ENCODE measurements at regions not wholly inside any gene's neighbourhood (a gene's known extent, or its start where the extent isn't known, plus 50 kb on each side); places are given as distances from the start of the nearest gene placed in this dataset.

DNA sequence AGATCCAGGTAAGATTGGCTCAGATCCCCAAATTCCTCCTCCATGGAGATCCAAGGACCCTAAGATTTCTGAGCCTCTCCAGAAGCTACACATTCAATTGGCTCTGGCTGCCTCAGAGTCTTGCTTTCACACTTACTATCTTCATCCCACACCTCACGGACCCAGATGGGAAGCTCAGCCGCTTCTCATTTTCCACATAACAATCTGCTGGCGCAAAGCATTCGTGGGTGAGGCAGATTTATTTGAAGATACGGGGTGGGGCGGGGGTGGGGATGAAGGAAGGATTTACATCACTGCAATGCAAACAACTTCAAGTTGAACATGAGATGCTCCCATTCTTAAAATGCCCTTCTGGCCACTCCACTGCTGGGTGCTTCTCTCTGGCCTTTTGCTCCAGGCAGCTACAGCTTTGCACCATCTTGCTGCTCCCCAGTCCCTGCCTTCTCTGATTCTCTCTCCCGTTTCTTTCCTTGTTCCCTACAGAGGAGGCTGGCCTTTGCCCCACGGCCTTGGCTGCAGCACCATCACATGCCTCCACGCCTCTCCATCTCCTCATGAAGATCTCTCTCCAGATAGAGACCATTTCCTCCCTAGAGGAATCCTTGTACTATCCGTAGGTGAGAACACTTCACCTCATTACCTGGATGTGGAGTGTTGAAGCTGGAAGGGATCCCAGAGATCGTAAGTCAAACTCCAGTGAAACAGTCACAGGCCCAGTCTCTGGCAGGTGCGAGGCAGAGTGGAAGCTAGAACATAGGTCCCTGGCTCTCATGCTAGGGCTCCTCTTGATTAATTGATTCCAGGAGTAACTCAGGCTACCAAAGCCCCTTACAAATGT, 175.9 kb downstream of the RPLP1 start:
- no peak for DNase-seq

DNA sequence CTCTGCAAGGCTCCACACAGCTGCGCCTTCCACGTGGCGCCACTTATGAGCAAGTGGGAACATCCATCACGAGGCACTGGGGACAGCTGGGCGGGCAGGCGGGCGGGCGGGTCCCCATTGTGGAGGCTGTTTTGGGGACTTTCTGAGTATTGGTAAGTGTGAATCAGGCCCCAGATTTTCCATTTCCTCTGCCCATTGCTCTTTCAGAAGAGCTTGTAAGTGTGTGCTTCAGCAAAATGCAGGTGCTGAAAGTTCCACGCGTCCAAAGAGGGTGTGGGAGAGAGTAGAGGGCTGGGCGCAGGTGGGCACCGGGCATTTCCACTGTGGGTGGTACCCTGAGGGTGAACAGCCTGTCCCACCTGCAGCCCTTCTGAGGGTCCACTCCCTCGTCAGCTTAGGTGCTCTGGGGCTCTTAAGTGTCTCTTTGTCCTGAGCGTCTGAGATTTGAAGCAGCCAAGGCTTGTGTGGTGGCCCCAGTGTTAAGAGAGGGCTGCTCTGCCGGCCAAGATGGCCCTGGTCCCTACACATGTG, 177.1 kb downstream of the RPLP1 start:
- no peak for DNase-seq

DNA sequence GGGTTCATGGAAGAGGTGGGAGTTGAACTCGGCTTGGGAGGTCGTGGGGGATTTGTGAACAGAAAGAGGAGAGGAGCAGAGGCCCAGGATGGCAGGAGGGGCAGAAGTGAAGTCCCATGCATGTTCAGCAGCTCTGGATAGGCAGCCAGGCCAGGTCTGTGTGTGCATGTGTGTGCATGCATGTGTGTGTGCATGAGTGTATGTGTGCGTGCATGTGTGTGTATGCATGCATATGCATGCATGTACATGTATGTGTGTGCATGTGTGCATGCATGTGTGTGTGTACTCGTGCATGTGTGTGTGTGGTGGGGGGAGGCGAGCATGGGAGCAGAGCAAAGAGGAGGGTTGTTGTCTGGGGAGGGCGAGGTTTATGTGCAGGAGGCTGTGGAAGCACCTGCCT, 178.4 kb downstream of the RPLP1 start:
- no peak for DNase-seq

DNA sequence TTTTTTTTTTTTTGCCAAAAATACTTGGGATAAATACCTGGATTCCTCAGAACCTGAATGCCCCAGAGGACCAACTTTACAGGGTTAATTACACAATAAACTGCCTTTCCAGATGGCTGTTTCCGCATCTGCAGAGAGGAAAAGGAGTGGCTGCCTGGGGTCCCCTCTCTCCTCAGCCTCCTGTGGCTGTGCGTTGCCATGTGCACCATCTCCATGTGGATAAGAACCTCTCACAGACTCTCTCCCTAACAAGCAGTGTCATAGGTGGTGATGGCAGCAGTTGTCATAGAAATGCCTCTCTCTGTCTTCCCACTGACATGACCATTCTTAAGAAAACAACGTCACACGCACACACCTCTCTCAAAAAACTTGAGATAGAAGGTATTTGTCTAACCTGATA, 179.4 kb downstream of the RPLP1 start:
- no peak for DNase-seq

DNA sequence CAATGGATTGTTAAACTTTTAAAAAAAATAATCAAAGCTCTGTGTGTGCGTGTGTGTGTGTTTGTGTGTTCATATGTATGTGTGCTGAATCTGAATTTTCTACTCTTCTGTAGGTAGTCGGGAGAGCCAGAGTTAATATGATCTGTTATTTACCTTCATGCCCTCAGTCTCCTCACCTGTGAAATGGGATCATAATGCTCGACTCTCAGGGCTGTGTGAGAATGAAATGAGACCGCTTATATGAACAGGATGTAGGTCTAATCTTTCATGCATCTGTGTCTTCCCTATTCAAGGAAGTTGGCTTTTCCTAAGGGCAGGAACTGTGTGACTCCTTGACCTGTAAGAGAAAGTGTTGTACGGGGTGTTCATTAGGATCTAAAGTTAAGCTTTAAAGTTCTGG, 182.2 kb downstream of the RPLP1 start:
- no peak for DNase-seq

DNA sequence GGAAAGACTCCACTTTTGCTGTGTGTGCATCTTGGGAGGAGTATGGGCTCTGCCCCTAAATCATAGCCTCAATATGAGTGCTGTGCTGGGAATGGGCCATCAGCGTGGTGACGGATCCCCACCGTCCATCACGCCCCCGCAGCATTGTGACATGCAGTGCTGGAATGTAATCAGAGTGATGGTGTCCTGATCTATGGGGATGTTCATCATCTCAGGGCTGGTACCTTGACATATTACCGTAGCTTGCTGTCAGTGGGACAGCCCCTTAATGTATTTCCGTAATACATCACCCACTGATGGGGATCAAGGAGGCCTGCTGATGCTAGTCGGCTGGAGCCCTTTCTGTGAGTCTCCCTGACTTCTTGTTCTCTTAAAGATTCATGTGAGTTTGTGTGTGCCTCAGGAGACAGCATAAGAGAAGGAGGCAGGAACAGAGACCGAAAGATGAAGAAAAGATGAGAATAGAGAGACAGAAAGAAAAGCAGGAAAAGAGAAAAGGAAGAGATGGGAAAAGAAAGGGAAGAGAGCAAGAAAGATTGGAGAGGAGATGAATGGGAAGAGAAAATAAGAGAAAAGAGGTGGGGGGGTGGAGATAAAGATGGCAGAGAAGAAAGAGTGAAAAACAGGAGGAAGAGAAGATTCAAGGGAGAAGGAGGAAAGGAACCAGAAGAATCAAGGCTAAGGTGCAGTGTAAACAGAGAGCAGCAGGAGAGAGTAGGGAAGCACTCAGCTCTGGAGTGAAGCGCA, 183.7 kb downstream of the RPLP1 start:
- no peak for DNase-seq

DNA sequence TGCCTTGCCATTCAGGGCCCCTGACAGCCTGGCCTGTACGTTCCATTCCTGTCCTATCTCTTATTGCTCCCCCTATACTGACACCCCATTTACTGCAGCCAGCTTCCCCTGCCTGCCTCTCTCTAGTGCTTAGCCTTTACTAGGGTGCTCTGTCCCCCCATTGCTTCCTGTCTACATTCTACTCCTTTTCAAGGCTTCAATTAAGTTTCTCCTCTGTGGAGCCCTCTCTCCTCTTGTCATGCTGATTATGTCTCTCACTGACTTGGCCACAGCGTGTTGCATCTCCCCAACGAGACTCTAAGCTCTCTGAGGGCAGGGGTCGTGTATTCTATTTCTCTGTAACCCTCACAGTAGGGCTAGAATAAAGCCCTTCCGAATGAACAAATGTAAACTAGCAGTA, 185.2 kb downstream of the RPLP1 start:
- DNase-seq = no peak

DNA sequence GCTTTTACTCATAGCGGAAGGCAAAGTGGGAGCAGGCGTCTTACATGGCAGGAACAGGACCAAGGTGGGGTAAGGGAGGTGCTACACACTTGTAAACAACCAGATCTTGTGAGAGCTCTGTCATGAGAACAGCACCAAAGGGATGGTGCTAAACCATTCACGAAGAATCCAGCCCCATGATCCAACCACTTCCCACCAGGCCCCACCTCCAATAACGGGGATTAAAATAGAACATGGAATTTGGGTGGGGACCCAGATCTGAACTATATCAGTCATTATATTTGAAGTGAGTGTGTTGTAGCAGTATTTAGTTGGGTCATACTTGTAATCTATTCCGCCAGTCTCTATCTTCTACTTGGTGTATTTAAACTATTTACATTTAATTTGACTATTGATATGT, 190.9 kb downstream of the RPLP1 start:
- DNase-seq = no peak

DNA sequence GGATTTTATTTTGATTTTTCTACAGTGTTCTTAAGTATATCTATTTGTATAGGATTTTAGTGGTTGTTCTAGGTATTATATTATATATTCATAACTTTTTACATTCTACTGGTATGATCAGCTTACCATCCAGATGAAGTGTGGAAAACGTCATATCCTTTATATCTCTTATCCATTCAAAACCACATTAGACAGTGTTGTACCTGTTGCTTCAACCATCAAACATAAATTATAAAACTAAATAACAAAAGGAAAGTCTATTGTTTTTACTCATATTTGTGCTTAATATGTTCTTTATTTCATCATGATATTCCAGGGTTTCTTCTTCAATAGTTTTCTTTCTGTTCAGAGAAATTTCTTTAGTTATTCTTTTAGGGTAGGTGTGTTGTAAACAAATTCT, 191.4 kb downstream of the RPLP1 start:
- DNase-seq = no peak

DNA sequence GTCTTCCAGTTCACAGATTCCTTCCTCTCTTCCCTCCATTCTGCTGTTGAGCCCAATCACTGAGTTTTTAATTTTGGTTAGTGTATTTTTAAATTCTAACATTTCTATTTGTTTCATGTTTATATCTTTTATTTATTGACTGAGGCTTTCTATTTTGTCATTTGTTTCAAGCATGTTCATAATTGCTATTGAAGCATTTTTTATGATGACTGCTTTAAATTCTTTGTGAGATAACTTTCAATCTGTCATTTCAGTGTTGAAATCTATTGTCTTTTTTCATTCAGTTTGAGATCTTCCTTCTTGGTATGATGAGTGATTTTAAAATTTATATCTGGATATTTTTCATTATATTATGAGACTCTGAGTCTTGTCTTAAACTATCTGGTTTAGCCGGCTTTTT, 192.3 kb downstream of the RPLP1 start:
- DNase-seq = no peak

DNA sequence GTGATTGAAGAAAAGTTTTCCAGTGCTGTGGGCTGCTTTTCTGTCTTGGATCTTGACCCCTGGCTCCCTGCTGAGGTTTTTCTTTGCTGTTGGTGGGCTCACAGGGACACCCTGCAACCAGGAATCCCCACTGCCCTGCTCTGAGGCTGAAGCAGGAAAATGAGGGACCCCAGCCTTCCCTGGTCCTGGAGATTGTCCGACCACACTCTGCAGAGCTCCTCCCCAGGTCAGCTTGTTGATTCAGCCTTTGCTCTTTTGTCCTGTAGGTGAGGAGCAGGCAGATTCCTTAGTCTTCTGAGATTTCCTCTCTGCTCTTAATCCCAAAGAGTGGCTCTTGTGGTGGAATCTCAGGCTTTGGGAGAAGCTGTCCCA, 194.5 kb downstream of the RPLP1 start:
- DNase-seq = no peak

DNA sequence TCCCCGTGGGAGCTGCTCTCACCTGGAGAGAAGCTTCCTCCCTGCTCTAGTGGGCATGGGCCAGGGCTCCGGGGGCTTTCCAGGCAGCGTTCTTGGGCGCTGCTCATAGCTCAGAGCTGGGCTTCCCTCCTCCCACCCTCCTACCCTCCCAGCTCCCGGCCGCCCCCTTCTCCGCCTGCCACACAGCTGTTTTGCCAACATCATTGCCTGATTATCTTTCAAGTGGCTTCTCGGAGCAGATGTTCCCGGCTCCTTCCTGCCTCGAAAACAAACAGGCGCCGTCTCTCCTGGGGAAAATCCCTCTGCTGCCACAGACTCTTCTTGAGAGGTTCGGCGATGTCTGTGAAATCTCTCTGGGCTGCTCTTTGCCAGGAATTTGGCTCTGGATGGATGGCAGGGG, 195.6 kb downstream of the RPLP1 start:
- DNase-seq = no peak

DNA sequence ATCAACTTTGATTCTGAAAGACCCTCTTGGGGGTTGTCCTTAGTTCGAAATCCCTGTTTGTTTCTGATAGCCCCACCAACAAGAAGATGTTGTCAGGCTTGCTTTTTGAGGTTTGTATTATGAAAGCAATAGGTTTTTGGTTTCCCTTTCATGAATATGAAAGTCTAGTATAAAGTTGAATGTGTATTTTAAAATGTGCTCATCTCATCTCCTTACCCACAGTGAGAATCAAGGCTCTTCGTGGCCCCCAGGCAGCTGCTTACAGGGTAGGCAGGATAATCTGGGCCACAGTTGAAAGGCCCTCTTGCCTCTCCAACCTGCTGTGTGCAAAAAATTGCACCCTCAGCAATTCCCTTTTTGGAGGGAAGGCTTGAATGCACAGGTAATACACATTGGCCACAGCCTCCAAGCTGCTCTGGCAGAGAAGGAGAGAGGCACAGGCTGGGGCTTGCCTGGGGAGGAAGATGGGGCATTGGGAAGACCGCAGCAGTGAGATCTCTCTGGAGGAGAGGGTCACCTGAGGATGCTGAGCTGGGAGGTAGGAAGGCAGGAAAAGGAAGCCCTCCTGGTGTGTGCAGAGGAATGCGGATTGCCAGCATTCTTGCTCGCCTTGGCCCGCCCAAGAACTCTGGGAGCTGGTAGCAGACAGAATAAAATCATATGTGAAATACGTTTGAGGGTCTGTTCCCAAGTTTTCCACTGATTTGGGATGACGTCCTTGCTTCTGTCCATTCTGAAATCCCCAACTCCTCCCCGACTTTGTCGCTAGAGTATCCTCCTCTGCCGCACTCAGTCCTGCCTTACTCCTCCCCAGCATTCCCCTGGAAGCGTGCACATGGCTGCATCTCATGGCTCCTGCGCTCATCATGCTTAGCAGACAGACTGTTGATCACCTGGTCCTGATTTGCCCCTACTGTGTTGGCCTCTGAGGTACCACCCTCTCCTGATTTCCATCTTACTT, 196.4 kb downstream of the RPLP1 start:
- no peak for DNase-seq

DNA sequence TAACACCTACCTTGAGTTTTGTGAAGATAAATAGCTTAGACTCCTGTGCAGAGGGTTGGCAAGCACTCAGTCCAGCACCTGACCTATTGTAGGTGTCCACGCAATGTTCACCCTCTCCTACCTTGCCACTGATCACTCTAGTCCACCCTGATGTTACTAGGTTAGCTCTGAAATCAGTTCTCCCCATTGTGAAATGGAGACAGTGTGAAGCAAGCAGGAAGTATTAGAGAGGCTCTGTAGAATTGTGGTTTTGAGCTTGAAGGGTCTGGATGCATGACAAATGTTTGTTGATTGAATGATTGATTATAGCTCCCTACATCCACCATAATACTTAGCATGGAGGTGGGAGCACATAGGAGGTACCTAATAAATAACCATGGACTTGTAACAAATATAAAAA, 199.7 kb downstream of the RPLP1 start:
- DNase-seq = no peak

DNA sequence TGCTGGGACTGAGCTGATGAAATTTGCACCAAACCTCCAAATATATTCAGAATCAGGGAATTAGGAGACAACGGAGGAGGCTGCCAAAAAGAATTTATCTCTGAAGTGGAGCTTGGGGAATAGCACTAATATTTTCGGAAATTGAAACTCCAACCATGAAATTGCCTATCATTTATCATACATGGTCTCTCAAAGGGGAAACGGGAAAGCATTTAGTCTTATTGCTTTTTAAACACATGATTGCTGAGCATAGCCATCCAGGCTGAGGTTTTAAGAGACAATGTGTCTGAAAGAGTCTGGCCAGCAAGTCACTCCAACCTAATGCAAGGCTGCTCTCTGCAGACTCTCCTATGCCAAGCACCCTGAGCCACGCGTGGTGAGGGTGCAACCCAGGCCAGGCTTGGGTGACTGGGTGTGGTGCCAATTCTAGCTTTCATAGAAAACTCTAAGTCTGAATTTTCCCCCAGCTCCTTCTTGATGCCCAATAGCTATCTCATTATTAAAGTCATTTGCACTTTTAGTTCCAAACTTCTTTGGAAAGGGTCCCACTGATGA, 200.2 kb downstream of the RPLP1 start:
- no peak for DNase-seq

DNA sequence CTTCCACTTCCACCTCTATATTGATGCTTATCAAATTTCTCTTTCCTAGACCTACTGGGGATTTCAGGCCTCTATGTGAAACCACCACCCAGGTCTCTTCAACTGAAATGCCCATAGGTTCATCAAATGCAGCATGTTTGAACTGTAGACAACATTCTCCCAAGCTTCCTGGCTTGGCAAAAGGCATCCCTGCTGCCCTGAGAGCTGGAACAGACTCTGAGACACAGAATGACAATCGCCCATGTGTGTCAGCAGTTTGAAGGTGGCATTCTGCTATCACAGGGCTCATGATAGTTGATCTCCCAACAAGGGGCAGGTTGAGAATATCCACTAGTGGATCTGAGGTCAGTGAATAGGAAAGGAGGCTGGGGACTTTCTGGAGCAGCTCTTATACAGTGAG, 200.7 kb downstream of the RPLP1 start:
- no peak for DNase-seq

DNA sequence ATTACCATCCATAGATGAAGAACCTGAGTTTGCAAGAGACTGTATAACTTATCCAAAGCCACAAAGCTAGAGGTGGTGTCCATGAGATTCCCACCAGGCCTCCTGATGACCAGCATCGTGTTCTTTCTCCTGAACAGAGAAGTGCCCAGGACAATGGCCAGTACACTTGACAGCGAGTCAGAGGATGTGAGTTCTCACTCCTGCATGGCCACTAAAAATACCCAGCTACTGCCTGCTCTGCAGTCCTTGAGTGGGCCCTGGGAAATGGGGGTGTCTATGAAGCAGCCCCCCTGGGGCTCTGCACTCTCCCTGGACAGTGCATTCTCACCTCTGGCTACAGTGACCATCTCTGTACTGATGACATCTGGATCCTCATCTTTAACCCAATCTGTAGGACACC, 201.2 kb downstream of the RPLP1 start:
- DNase-seq = no peak

DNA sequence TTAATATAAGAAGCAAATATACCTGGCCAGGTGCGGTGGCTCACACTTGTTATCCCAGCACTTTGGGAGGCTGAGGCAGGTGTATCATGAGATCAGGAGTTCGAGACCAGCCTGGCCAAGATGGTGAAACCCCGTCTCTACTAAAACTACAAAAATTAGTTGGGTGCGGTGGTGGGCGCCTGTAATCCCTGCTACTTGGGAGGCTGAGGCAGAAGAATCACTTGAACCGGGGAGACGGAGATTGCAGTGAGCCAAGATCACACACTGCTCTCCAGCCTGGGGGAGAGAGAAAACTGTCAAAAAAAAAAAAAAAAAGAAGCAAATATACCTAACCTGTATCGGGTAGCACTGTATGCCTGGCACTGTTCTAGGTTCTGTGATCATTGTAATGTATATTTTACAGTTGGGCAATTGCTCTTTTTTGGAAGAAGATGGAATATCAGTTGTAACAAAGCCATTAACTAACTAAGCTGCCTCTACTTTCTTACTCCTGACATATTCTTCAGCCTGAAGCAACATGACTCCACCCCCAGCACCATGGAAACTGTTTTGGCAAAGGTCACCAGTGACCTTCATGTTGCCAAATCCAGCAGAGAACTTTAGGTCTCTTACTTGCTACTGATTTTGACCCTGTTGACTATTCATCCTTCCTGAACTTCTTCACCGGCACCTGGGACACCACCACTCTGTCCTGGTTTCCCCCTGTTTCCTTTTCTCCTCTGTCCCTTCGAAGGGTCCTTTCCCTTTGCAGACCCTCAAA, 203.8 kb downstream of the RPLP1 start:
- no peak for DNase-seq

DNA sequence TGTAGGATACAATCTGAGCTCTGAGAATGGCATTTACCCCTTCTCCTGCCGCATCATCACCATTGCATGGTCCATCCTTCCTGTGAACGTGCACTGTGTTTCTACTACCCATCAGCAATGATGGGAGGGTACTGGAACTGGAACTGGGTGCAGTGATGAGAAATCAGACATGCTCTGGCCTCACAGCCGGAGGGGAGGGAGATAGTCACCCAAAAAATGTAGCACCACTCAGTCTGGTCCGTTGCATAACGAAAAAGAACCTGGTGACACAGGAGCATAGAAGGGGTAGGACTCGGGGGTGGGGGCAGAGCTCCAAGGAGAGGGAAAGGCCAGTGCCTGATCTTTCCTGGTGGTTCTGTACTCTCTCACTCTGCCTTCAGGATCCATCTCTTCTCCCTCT, 205.0 kb downstream of the RPLP1 start:
- DNase-seq = no peak

DNA sequence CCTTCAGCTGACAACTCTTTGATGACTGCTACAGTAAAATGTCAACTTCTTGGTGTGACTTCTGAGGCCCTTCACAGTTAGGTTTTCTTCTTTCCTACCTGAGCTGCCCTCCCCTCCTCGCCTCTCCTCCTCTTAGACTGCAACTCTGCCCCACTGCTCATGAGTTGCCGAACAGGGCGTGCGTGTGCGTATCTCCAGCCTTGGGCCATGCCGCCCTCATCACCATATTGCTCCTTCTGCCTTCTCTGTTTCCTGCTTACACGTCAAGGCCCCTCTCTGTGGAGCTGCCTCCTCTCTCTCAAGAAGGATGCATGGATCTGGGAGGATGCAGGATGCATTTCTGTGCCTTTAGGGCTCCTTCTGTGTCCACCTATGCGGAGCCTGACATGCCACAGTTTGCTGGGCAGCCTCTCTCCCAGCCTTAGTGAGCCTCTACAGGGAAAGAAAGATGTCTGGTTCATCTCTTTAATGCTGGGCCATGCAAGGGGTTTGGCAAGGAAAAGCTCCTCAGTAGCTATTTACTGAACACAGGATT, 205.9 kb downstream of the RPLP1 start:
- DNase-seq = no peak

DNA sequence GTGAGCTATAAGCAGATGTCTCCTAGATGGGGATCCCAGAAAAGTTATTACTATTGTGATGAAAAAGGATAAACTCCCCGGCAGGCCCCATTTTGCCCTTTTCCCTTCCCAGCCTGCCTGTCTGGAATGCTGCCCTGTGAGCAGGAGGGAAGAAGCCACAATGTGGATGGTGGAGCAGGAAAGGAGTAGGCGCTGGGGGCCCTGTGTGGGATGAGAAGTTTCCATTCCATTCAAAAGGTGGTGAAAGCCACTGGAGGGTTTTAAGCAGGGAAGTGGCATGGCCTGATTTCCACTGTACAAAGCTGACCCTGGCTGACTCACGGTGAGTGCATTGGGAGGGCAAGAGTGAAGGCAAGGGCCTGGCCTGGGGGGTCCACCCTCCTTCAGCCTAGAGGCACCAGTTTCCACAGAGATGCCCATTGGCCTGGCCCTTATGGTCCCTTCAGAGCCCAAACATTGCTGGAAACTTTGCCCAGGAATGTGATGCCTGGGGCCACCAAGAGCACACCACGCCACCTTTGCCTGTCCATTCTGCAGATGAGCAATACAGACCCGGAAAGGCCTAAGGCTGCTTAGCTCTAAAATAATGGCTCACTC, 206.9 kb downstream of the RPLP1 start:
- no peak for DNase-seq

Data from fibroblast of skin of scalp (primary cell).